WTC11 (cell line): ENCODE measurements at regions not wholly inside any gene's neighbourhood (a gene's known extent, or its start where the extent isn't known, plus 50 kb on each side); places are given as distances from the start of the nearest gene placed in this dataset.

ENCODE experiments used
- ATAC-seq: fragments of 200-7000 bp; cut with Tn5 transposase; 2 replicates; pipeline ENCODE4 v1.10.0; 2021; ENCODE audit warnings: mild to moderate bottlenecking, moderate library complexity
- CTCF ChIA-PET: fragments of 300-600 bp; sonication (Branson Sonifier 250); formaldehyde crosslinking; loops from one replicate; lab custom pipeline; 2021; ENCODE audit warnings: antibody characterized with exemption; lab: Charles Lee
- POLR2A ChIA-PET: fragments of 350-600 bp; sonication (Branson Sonifier 250); formaldehyde crosslinking; loops from one replicate; lab custom pipeline; 2021; ENCODE audit warnings: antibody characterized with exemption; lab: Charles Lee
- DNase-seq: peaks from one replicate; pipeline ENCODE4 v3.0.0; 2021; ENCODE audit warnings: low spot score
- H3K27ac Mint-ChIP-seq: 2 replicates; pipeline ENCODE4 v1.8.0; 2021; ENCODE audit warnings: mixed read lengths
- H3K27me3 Mint-ChIP-seq: 2 replicates; pipeline ENCODE4 v1.8.0; 2021; ENCODE audit warnings: low read depth, mild to moderate bottlenecking, moderate library complexity, mixed read lengths
- H3K36me3 Mint-ChIP-seq: 2 replicates; pipeline ENCODE4 v1.8.0; 2021; ENCODE audit warnings: mixed read lengths
- H3K4me1 Mint-ChIP-seq: 2 replicates; pipeline ENCODE4 v1.8.0; 2022; ENCODE audit warnings: mixed read lengths
- H3K4me3 Mint-ChIP-seq: 2 replicates; pipeline ENCODE4 v1.8.0; 2021; ENCODE audit warnings: mild to moderate bottlenecking, moderate library complexity, mixed read lengths
- H3K9me3 Mint-ChIP-seq: 2 replicates; pipeline ENCODE4 v1.8.0; 2021; ENCODE audit warnings: mixed read lengths
- ATF1 ChIP-seq: sonication (generic); formaldehyde crosslinking; IDR thresholded peaks from 2 replicates; pipeline ENCODE4 v1.8.1; 2023; ENCODE audit warnings: mild to moderate bottlenecking, moderate library complexity, missing genetic modification reagents
- ESRRA ChIP-seq: sonication (generic); formaldehyde crosslinking; IDR thresholded peaks from 2 replicates; pipeline ENCODE4 v1.8.1; 2022; ENCODE audit warnings: mild to moderate bottlenecking, missing genetic modification reagents, borderline replicate concordance
- GABPB1 ChIP-seq: sonication (generic); formaldehyde crosslinking; IDR thresholded peaks from 2 replicates; pipeline ENCODE4 v1.8.1; 2023; ENCODE audit warnings: mild to moderate bottlenecking, missing genetic modification reagents
- MYBL2 ChIP-seq: sonication (generic); formaldehyde crosslinking; IDR thresholded peaks from 2 replicates; pipeline ENCODE4 v1.8.1; 2023; ENCODE audit warnings: mild to moderate bottlenecking, moderate library complexity, missing genetic modification reagents
- NFE2L1 ChIP-seq: sonication (generic); formaldehyde crosslinking; IDR thresholded peaks from 2 replicates; pipeline ENCODE4 v1.8.1; 2023; ENCODE audit warnings: missing genetic modification reagents
- NR3C1 ChIP-seq: sonication (generic); formaldehyde crosslinking; conservative IDR thresholded peaks from 2 replicates; pipeline ENCODE4 v1.8.1; 2023; ENCODE audit warnings: low read depth, mild to moderate bottlenecking, missing genetic modification reagents
- OVOL2 ChIP-seq: fragments of 250-450 bp; sonication (Bioruptor Pico); IDR thresholded peaks from 2 replicates; pipeline ENCODE4 v1.9.0; 2021; ENCODE audit warnings: mild to moderate bottlenecking, borderline replicate concordance
- PRRX2 ChIP-seq: fragments of 250-450 bp; sonication (Bioruptor Pico); IDR thresholded peaks from 2 replicates; pipeline ENCODE4 v1.8.0; 2021; ENCODE audit warnings: mild to moderate bottlenecking
- RORB ChIP-seq: fragments of 250-450 bp; sonication (Bioruptor Pico); IDR thresholded peaks from 2 replicates; pipeline ENCODE4 v1.9.0; 2021; ENCODE audit warnings: mild to moderate bottlenecking
- SP1 ChIP-seq: sonication (generic); formaldehyde crosslinking; conservative IDR thresholded peaks from 2 replicates; pipeline ENCODE4 v1.8.1; 2022; ENCODE audit warnings: missing genetic modification reagents
- TEAD1 ChIP-seq: sonication (generic); formaldehyde crosslinking; IDR thresholded peaks from 2 replicates; pipeline ENCODE4 v1.8.0; 2022; ENCODE audit warnings: mild to moderate bottlenecking, missing genetic modification reagents
- TP53 ChIP-seq: sonication (generic); formaldehyde crosslinking; IDR thresholded peaks from 2 replicates; pipeline ENCODE4 v1.8.1; 2023; ENCODE audit warnings: mild to moderate bottlenecking, missing genetic modification reagents
- ZNF121 ChIP-seq: sonication (generic); formaldehyde crosslinking; IDR thresholded peaks from 2 replicates; pipeline ENCODE4 v1.8.0; 2023; ENCODE audit warnings: missing genetic modification reagents
- ZNF396 ChIP-seq: fragments of 250-450 bp; sonication (Bioruptor Pico); IDR thresholded peaks from 2 replicates; pipeline ENCODE4 v1.8.0; 2021; ENCODE audit warnings: mild to moderate bottlenecking, moderate library complexity, borderline replicate concordance
- TF ChIP-seq, protein P1 (sequence below): fragments of 250-450 bp; sonication (Bioruptor Pico); IDR thresholded peaks from 2 replicates; pipeline ENCODE4 v1.8.0; 2021; ENCODE audit warnings: mild to moderate bottlenecking
- TF ChIP-seq, protein P2 (sequence below): sonication (generic); formaldehyde crosslinking; IDR thresholded peaks from 2 replicates; pipeline ENCODE4 v1.8.0; 2023; ENCODE audit warnings: missing genetic modification reagents, mild to moderate bottlenecking, borderline replicate concordance
- TF ChIP-seq, protein P3 (sequence below): sonication (generic); formaldehyde crosslinking; IDR thresholded peaks from 2 replicates; pipeline ENCODE4 v1.8.1; 2023; ENCODE audit warnings: mild to moderate bottlenecking, missing genetic modification reagents, moderate library complexity
- TF ChIP-seq, protein P4 (sequence below): sonication (generic); formaldehyde crosslinking; IDR thresholded peaks from 2 replicates; pipeline ENCODE4 v1.8.1; 2023; ENCODE audit warnings: mild to moderate bottlenecking, missing genetic modification reagents
- TF ChIP-seq, protein P5 (sequence below): sonication (generic); formaldehyde crosslinking; IDR thresholded peaks from 2 replicates; pipeline ENCODE4 v1.8.0; 2022; ENCODE audit warnings: mild to moderate bottlenecking, missing genetic modification reagents
- TF ChIP-seq, protein P6 (sequence below): sonication (generic); formaldehyde crosslinking; conservative IDR thresholded peaks from 2 replicates; pipeline ENCODE4 v1.8.1; 2022; ENCODE audit warnings: mild to moderate bottlenecking, missing genetic modification reagents
- TF ChIP-seq, protein P7 (sequence below): fragments of 250-450 bp; sonication (Bioruptor Pico); conservative IDR thresholded peaks from 2 replicates; pipeline ENCODE4 v1.9.0; 2021; ENCODE audit warnings: mild to moderate bottlenecking
- TF ChIP-seq, protein P8 (sequence below): sonication (generic); formaldehyde crosslinking; IDR thresholded peaks from 2 replicates; pipeline ENCODE4 v1.8.1; 2023; ENCODE audit warnings: mild to moderate bottlenecking, missing genetic modification reagents, borderline replicate concordance

DNA sequence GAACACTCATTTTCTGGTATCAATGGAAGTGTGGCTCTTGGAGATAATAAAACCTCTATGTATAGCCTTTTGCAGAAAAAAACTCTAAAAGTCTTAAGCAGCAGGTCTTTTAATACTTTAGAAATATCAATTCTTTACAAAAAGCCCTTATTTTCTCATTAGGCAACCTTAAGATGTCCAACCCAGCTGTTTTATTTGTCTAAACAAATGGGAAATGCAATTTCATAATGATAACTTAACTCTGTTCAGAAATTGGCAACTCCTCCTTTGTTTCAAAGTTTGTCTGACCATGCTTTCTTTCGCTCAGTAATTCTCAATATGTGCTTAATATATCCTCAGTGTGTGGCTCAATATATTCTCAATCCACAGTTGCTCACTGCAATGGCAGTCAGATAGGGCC is 196.5 kb upstream of the VEGFC start:
- no peak for TF ChIP-seq MYBL2 (CRISPR knock-in tag)
- no peak for TF ChIP-seq NR3C1
- TF ChIP-seq ZNF121 (CRISPR knock-in tag), result no peak
- no peak for TF ChIP-seq ATF1 (CRISPR knock-in tag)
- H3K9me3 Mint-ChIP-seq, result no peaks in the 10 kb centered on the region
- ChIA-PET CTCF (no interaction called here), POLR2A (no interaction called here)
- H3K36me3 Mint-ChIP-seq, result no peaks in the 10 kb centered on the region
- no peaks in the 10 kb centered on the region for H3K4me1 Mint-ChIP-seq
- DNase-seq, result no peak
- H3K27me3 Mint-ChIP-seq, result no peaks in the 10 kb centered on the region
- H3K27ac Mint-ChIP-seq, result no peak overlapping the region
- no peak overlapping the region for H3K4me3 Mint-ChIP-seq
- no peak for ATAC-seq

DNA sequence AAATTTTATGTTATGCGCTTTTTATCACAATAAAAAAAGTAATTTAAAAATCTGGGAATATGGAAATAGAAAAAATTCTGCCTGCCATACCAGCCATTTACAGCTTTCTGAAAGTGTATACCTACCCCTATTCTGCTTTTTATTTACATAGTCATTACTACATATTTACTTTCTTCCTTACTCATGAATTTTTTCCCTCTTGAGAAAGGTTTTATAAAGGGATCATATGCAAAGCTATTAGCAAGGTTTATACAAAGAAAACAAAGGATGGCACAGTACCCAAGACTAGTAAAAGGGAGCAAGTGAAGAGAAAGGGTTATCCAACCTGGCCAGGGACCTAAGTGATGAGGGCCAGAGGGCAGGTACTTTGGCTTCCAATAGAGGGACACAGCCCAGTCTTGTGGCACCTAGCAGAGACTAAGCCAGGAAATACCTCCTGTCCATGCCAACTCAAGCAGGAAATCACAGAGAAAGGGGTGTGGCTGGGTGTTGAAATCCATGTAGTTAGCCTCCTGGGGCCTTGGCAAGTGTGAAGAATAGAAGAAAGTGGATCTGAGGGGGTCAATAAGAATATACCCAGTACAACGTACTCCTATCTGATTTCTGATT is 207.3 kb upstream of the VEGFC start:
- no peaks in the 10 kb centered on the region for H3K4me1 Mint-ChIP-seq
- H3K9me3 Mint-ChIP-seq, result no peaks in the 10 kb centered on the region; the same call in 1 of the 2 replicates
- ChIA-PET CTCF (no interaction called here), POLR2A (no interaction called here)
- H3K36me3 Mint-ChIP-seq, result no peaks in the 10 kb centered on the region
- peak; percentile 72 for ATAC-seq
- DNase-seq, result no peak
- no peak overlapping the region for H3K27ac Mint-ChIP-seq
- H3K4me3 Mint-ChIP-seq, result no peak overlapping the region
- TF ChIP-seq, protein P1, sequence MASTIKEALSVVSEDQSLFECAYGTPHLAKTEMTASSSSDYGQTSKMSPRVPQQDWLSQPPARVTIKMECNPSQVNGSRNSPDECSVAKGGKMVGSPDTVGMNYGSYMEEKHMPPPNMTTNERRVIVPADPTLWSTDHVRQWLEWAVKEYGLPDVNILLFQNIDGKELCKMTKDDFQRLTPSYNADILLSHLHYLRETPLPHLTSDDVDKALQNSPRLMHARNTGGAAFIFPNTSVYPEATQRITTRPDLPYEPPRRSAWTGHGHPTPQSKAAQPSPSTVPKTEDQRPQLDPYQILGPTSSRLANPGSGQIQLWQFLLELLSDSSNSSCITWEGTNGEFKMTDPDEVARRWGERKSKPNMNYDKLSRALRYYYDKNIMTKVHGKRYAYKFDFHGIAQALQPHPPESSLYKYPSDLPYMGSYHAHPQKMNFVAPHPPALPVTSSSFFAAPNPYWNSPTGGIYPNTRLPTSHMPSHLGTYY, result no peak
- TF ChIP-seq TP53 (CRISPR knock-in tag), result no peak
- no peak for TF ChIP-seq ZNF396
- TF ChIP-seq, protein P2, sequence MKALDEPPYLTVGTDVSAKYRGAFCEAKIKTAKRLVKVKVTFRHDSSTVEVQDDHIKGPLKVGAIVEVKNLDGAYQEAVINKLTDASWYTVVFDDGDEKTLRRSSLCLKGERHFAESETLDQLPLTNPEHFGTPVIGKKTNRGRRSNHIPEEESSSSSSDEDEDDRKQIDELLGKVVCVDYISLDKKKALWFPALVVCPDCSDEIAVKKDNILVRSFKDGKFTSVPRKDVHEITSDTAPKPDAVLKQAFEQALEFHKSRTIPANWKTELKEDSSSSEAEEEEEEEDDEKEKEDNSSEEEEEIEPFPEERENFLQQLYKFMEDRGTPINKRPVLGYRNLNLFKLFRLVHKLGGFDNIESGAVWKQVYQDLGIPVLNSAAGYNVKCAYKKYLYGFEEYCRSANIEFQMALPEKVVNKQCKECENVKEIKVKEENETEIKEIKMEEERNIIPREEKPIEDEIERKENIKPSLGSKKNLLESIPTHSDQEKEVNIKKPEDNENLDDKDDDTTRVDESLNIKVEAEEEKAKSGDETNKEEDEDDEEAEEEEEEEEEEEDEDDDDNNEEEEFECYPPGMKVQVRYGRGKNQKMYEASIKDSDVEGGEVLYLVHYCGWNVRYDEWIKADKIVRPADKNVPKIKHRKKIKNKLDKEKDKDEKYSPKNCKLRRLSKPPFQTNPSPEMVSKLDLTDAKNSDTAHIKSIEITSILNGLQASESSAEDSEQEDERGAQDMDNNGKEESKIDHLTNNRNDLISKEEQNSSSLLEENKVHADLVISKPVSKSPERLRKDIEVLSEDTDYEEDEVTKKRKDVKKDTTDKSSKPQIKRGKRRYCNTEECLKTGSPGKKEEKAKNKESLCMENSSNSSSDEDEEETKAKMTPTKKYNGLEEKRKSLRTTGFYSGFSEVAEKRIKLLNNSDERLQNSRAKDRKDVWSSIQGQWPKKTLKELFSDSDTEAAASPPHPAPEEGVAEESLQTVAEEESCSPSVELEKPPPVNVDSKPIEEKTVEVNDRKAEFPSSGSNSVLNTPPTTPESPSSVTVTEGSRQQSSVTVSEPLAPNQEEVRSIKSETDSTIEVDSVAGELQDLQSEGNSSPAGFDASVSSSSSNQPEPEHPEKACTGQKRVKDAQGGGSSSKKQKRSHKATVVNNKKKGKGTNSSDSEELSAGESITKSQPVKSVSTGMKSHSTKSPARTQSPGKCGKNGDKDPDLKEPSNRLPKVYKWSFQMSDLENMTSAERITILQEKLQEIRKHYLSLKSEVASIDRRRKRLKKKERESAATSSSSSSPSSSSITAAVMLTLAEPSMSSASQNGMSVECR (CRISPR knock-in tag), result no peak
- TF ChIP-seq, protein P3, sequence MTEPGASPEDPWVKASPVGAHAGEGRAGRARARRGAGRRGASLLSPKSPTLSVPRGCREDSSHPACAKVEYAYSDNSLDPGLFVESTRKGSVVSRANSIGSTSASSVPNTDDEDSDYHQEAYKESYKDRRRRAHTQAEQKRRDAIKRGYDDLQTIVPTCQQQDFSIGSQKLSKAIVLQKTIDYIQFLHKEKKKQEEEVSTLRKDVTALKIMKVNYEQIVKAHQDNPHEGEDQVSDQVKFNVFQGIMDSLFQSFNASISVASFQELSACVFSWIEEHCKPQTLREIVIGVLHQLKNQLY, result no peak
- no peak for TF ChIP-seq GABPB1 (CRISPR knock-in tag)
- TF ChIP-seq, protein P4, sequence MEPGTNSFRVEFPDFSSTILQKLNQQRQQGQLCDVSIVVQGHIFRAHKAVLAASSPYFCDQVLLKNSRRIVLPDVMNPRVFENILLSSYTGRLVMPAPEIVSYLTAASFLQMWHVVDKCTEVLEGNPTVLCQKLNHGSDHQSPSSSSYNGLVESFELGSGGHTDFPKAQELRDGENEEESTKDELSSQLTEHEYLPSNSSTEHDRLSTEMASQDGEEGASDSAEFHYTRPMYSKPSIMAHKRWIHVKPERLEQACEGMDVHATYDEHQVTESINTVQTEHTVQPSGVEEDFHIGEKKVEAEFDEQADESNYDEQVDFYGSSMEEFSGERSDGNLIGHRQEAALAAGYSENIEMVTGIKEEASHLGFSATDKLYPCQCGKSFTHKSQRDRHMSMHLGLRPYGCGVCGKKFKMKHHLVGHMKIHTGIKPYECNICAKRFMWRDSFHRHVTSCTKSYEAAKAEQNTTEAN (CRISPR knock-in tag), result no peak
- no peak for TF ChIP-seq OVOL2 (CRISPR knock-in tag)
- TF ChIP-seq RORB (CRISPR knock-in tag), result no peak
- TF ChIP-seq, protein P5, sequence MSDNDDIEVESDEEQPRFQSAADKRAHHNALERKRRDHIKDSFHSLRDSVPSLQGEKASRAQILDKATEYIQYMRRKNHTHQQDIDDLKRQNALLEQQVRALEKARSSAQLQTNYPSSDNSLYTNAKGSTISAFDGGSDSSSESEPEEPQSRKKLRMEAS (CRISPR knock-in tag), result no peak
- no peak for TF ChIP-seq SP1 (CRISPR knock-in tag)
- TF ChIP-seq TEAD1 (CRISPR knock-in tag), result no peak
- TF ChIP-seq PRRX2 (CRISPR knock-in tag), result no peak
- TF ChIP-seq, protein P6, sequence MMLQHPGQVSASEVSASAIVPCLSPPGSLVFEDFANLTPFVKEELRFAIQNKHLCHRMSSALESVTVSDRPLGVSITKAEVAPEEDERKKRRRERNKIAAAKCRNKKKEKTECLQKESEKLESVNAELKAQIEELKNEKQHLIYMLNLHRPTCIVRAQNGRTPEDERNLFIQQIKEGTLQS, result no peak
- TF ChIP-seq NFE2L1 (CRISPR knock-in tag), result no peak
- TF ChIP-seq, protein P7, sequence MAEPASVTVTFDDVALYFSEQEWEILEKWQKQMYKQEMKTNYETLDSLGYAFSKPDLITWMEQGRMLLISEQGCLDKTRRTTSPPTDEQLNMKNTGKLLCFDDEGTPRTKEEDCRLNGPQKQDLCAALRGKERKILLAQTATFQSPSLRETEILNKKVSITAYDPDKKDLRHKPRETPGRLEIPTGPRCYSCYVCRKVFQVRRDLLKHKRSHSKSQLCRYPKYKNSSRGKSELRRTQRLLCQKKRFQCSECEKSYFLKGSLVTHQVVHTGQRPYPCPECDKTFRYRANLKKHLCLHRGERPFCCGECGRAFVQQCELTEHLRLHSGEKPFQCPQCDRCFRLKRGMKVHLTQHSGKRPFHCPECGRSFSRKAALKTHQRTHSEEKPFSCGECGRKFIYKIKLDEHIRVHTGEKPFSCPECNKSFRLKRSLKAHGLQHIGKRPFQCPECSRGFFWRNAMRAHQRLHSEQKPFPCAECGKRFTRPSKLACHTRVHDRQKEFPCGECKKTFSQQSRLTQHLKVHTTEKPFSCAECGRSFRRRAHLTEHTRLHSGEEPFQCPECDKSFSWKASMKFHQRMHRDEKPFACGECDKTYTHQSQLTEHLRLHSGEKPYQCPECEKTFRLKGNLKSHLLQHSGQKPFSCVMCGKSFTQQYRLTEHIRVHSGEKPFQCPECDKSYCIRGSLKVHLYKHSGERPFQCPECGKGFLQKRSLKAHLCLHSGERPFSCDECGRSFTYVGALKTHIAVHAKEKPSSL (CRISPR knock-in tag), result no peak
- TF ChIP-seq, protein P8, sequence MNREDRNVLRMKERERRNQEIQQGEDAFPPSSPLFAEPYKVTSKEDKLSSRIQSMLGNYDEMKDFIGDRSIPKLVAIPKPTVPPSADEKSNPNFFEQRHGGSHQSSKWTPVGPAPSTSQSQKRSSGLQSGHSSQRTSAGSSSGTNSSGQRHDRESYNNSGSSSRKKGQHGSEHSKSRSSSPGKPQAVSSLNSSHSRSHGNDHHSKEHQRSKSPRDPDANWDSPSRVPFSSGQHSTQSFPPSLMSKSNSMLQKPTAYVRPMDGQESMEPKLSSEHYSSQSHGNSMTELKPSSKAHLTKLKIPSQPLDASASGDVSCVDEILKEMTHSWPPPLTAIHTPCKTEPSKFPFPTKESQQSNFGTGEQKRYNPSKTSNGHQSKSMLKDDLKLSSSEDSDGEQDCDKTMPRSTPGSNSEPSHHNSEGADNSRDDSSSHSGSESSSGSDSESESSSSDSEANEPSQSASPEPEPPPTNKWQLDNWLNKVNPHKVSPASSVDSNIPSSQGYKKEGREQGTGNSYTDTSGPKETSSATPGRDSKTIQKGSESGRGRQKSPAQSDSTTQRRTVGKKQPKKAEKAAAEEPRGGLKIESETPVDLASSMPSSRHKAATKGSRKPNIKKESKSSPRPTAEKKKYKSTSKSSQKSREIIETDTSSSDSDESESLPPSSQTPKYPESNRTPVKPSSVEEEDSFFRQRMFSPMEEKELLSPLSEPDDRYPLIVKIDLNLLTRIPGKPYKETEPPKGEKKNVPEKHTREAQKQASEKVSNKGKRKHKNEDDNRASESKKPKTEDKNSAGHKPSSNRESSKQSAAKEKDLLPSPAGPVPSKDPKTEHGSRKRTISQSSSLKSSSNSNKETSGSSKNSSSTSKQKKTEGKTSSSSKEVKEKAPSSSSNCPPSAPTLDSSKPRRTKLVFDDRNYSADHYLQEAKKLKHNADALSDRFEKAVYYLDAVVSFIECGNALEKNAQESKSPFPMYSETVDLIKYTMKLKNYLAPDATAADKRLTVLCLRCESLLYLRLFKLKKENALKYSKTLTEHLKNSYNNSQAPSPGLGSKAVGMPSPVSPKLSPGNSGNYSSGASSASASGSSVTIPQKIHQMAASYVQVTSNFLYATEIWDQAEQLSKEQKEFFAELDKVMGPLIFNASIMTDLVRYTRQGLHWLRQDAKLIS (CRISPR knock-in tag), result no peak
- TF ChIP-seq ESRRA (CRISPR knock-in tag), result no peak
- TF ChIP-seq, all 79 proteins: peak for 0
- no peaks in the 10 kb centered on the region for H3K27me3 Mint-ChIP-seq
